Naive thymus-derived CD4-positive, alpha-beta T cell (primary cell): ENCODE measurements at regions not wholly inside any gene's neighbourhood (a gene's known extent, or its start where the extent isn't known, plus 50 kb on each side); places are given as distances from the start of the nearest gene placed in this dataset.

Source experiments
- ATAC-seq: fragments of 150-1000 bp; cut with Tn5 transposase; 2 replicates; pipeline ENCODE4 v1.10.0; 2021; ENCODE audit warnings: mild to moderate bottlenecking, moderate library complexity
- CTCF ChIA-PET: fragments of 350-600 bp; sonication (Branson Sonifier 250); formaldehyde crosslinking; loops from one replicate; lab custom pipeline; 2021; ENCODE audit warnings: antibody characterized with exemption; lab: Charles Lee
- POLR2A ChIA-PET: fragments of 350-600 bp; sonication (Branson Sonifier 250); formaldehyde crosslinking; loops from one replicate; lab custom pipeline; 2021; ENCODE audit warnings: antibody characterized with exemption, inconsistent platforms; lab: Charles Lee
- DNase-seq, 9 donors: peaks; one replicate each; pipeline versions ENCODE4 v3.0.0 to v3.0.0-alpha.2; 2020 to 2022; ENCODE audit warnings: mixed read lengths in 1 of 9
- H3K27ac ChIP-seq: one replicate; pipeline ENCODE4 v1.7.0; 2013; ENCODE audit warnings: mild to moderate bottlenecking, low read depth, low read length, moderate library complexity
- H3K27me3 ChIP-seq, 2 donors: one replicate each; pipeline ENCODE4 v1.7.0; 2013; ENCODE audit warnings: low read length in 2 of 2, mild to moderate bottlenecking in 2 of 2, moderate library complexity in 2 of 2; ENCODE audit not compliant: control insufficient read depth in 2 of 2, insufficient read depth in 2 of 2
- H3K36me3 ChIP-seq, 3 experiments: 1 replicate in 2 of 3; 2 replicates in 1 of 3; pipeline ENCODE4 v1.7.0; 2013; ENCODE audit warnings: low read length in 3 of 3, mild to moderate bottlenecking in 3 of 3, moderate library complexity in 1 of 3; ENCODE audit not compliant: insufficient read depth in 3 of 3, control insufficient read depth in 2 of 3
- H3K4me1 ChIP-seq, 2 donors: one replicate each; pipeline ENCODE4 v1.7.0; 2013; ENCODE audit warnings: low read length in 2 of 2, mild to moderate bottlenecking in 2 of 2, moderate library complexity in 1 of 2; ENCODE audit not compliant: control insufficient read depth in 2 of 2, insufficient read depth in 2 of 2
- H3K4me3 ChIP-seq: 2 replicates; pipeline ENCODE4 v1.7.0; 2013; ENCODE audit warnings: mild to moderate bottlenecking, low read length
- H3K9me3 ChIP-seq, 3 experiments: 1 replicate in 2 of 3; 2 replicates in 1 of 3; pipeline ENCODE4 v1.7.0; 2013; ENCODE audit warnings: low read length in 3 of 3; ENCODE audit not compliant: control insufficient read depth in 2 of 3
- H3K27ac Mint-ChIP-seq, 9 donors: one replicate each; pipeline ENCODE4 v1.8.0; 2020 to 2022; ENCODE audit warnings: mixed read lengths in 9 of 9, mild to moderate bottlenecking in 8 of 9, moderate library complexity in 5 of 9, inconsistent platforms in 2 of 9
- H3K27me3 Mint-ChIP-seq, 5 donors: one replicate each; pipeline ENCODE4 v1.8.0; 2021 to 2022; ENCODE audit warnings: mixed read lengths in 5 of 5, mild to moderate bottlenecking in 1 of 5
- H3K36me3 Mint-ChIP-seq, 5 donors: one replicate each; pipeline ENCODE4 v1.8.0; 2020 to 2022; ENCODE audit warnings: mixed read lengths in 5 of 5, mild to moderate bottlenecking in 3 of 5, inconsistent platforms in 1 of 5
- H3K4me1 Mint-ChIP-seq, 7 donors: one replicate each; pipeline ENCODE4 v1.8.0; 2020 to 2022; ENCODE audit warnings: mixed read lengths in 7 of 7, mild to moderate bottlenecking in 3 of 7, inconsistent platforms in 1 of 7
- H3K4me3 Mint-ChIP-seq, 10 donors: one replicate each; pipeline ENCODE4 v1.8.0; 2020 to 2022; ENCODE audit warnings: mild to moderate bottlenecking in 10 of 10, mixed read lengths in 10 of 10, moderate library complexity in 6 of 10, inconsistent platforms in 2 of 10
- H3K9me3 Mint-ChIP-seq, 11 donors: one replicate each; pipeline ENCODE4 v1.8.0; 2020 to 2022; ENCODE audit warnings: mixed read lengths in 11 of 11, mild to moderate bottlenecking in 4 of 11, inconsistent platforms in 1 of 11, moderate library complexity in 1 of 11
- intact Hi-C, 2 donors: fragments of 100-400 bp; cut with micrococcal nuclease; formaldehyde crosslinking; loops; one replicate each; pipeline ENCODE4 v1.15.1; 2023

DNA sequence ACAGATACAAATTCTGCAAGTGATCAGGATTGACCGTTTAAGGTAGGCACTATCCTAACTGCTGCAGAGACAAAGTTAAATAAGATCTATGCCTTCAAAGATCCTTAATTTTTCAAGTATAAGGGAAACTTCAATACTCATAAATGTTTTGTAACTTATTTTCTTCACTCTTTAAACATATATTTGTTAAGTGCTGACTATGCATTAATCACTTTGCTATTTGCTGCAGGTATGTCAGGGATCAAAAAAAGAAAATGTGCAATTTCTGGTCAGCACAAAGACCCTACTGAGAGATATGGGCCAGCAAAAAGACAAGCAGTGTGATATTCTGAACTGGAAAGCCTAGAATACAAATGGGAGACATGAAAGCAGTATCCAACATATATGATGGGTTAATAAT is 756.1 kb upstream of the PCDH9 start:
- Histone ChIP-seq H3K36me3 (no peaks in the 10 kb centered on the region), H3K4me3 (no peak overlapping the region), H3K9me3 (no peaks in the 10 kb centered on the region), H3K4me1 (no peaks in the 10 kb centered on the region), H3K27ac (no peak overlapping the region), H3K27me3 (no peaks in the 10 kb centered on the region)
- peaks cover 0 to 28% (median 5%) of the 10 kb centered on the region in 11 donors for H3K9me3 Mint-ChIP-seq
- no peak for ATAC-seq
- CTCF ChIA-PET, result no interaction called here
- H3K4me3 Mint-ChIP-seq, result no peak overlapping the region
- H3K27ac Mint-ChIP-seq, result no peak overlapping the region
- H3K4me1 Mint-ChIP-seq, result no peaks in the 10 kb centered on the region
- no peaks in the 10 kb centered on the region for H3K36me3 Mint-ChIP-seq
- H3K27me3 Mint-ChIP-seq, result no peaks in the 10 kb centered on the region
- POLR2A ChIA-PET, result no interaction called here
- DNase-seq, result no peak
- intact Hi-C loops, result loop anchor here in 1 of 2 donors (10.0 kb wide), 1 partner anchor 59 kb away; no protein-coding TSS in a partner anchor

DNA sequence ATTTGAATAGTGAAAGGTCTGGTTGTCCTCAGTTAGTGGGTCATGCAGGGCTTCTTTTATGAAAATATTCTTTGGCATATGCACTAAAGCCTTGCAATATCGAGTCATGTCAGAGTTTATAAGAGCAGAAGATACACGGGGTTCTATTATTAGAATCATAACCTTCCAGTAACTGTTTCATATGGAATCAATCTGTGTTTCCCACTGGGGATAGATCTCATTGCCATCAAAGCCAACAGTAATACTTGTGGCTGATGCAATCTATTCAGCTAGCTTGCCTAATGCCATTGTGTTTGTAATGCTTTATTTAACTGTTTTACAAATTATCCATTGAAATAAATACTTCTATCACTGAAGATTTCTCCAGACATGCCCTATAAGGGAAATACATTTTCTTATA is 746.9 kb upstream of the PCDH9 start:
- ChIA-PET POLR2A (no interaction called here), CTCF (no interaction called here)
- intact Hi-C loops, result no loop called here
- Mint-ChIP-seq H3K9me3 (peaks cover 0 to 21% (median 4%) of the 10 kb centered on the region in 11 donors), H3K4me1 (peaks cover 0 to 1% (median 0%) of the 10 kb centered on the region in 7 donors), H3K27ac (no peak overlapping the region), H3K36me3 (no peaks in the 10 kb centered on the region), H3K4me3 (no peak overlapping the region), H3K27me3 (no peaks in the 10 kb centered on the region)
- DNase-seq (no peak), ATAC-seq (no peak)
- H3K27ac ChIP-seq, result no peak overlapping the region
- no peak overlapping the region for H3K4me3 ChIP-seq
- H3K27me3 ChIP-seq, result no peaks in the 10 kb centered on the region
- no peaks in the 10 kb centered on the region for H3K36me3 ChIP-seq
- no peaks in the 10 kb centered on the region for H3K4me1 ChIP-seq
- no peaks in the 10 kb centered on the region for H3K9me3 ChIP-seq

GRCh38 chr13:67971291-67971690 is 741.2 kb upstream of the PCDH9 start:
- ATAC-seq, result no peak
- H3K9me3 ChIP-seq, result no peaks in the 10 kb centered on the region
- H3K36me3 ChIP-seq, result no peaks in the 10 kb centered on the region
- H3K27me3 ChIP-seq, result no peaks in the 10 kb centered on the region
- Mint-ChIP-seq H3K27me3 (no peaks in the 10 kb centered on the region), H3K4me3 (no peak overlapping the region), H3K4me1 (peaks cover 0 to 1% (median 0%) of the 10 kb centered on the region in 7 donors), H3K9me3 (peaks cover 0 to 41% (median 4%) of the 10 kb centered on the region in 11 donors), H3K36me3 (no peaks in the 10 kb centered on the region), H3K27ac (no peak overlapping the region)
- no peak for DNase-seq
- ChIA-PET CTCF (no interaction called here), POLR2A (no interaction called here)
- no peak overlapping the region for H3K4me3 ChIP-seq
- intact Hi-C loops, result no loop called here
- H3K4me1 ChIP-seq, result no peaks in the 10 kb centered on the region
- no peak overlapping the region for H3K27ac ChIP-seq

DNA sequence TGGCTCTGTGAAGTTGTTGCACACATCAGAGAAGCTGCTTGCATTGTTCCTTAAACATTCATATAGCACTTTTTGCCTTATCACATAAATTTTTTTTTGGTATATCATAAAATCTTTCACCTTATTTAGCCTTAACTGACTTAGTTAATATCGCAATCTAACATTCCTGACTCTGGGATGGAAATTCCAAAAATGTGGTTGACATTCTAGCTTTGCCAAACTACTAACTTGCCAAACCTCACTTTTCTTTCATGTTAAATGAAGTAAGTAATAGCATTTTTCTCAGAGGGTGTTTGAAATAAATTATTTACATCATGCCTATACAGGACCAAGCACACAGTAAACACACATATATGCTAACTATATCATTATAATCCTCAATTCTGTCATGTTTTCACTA is 736.9 kb upstream of the PCDH9 start:
- Mint-ChIP-seq H3K4me3 (no peak overlapping the region), H3K27ac (no peak overlapping the region), H3K27me3 (no peaks in the 10 kb centered on the region), H3K9me3 (peaks cover 0 to 46% (median 3%) of the 10 kb centered on the region in 11 donors), H3K36me3 (no peaks in the 10 kb centered on the region), H3K4me1 (no peaks in the 10 kb centered on the region)
- no peak for ATAC-seq
- H3K36me3 ChIP-seq, result no peaks in the 10 kb centered on the region
- H3K27me3 ChIP-seq, result no peaks in the 10 kb centered on the region
- POLR2A ChIA-PET, result no interaction called here
- DNase-seq, result no peak
- H3K27ac ChIP-seq, result no peak overlapping the region
- no peaks in the 10 kb centered on the region for H3K9me3 ChIP-seq
- no peaks in the 10 kb centered on the region for H3K4me1 ChIP-seq
- CTCF ChIA-PET, result no interaction called here
- intact Hi-C loops, result no loop called here
- no peak overlapping the region for H3K4me3 ChIP-seq

DNA sequence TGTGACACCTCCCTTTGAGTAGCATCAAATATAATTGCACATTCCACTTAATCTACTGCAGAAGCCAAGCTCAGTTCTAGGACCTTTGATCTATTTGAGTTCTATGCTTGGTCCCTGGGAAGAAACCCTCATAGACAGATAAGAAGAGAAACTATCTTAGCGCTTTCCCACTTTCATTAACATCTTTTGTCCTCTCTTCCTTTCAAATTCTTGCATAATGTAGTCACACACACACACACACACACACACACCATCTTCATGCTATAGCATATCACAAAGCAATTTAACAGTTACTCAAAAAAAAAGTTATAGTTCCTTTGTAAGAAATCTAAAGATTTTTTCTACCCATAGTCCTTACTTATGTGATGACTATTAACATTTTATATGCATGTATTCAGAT is 735.9 kb upstream of the PCDH9 start:
- Histone ChIP-seq H3K36me3 (no peaks in the 10 kb centered on the region), H3K27ac (no peak overlapping the region), H3K4me3 (no peak overlapping the region), H3K9me3 (no peaks in the 10 kb centered on the region), H3K4me1 (no peaks in the 10 kb centered on the region), H3K27me3 (no peaks in the 10 kb centered on the region)
- Mint-ChIP-seq H3K4me1 (no peaks in the 10 kb centered on the region), H3K36me3 (no peaks in the 10 kb centered on the region), H3K9me3 (peaks cover 0 to 46% (median 3%) of the 10 kb centered on the region in 11 donors), H3K4me3 (no peak overlapping the region), H3K27ac (no peak overlapping the region), H3K27me3 (no peaks in the 10 kb centered on the region)
- intact Hi-C loops, result no loop called here
- CTCF ChIA-PET, result no interaction called here
- no peak for DNase-seq
- POLR2A ChIA-PET, result no interaction called here
- no peak for ATAC-seq

DNA sequence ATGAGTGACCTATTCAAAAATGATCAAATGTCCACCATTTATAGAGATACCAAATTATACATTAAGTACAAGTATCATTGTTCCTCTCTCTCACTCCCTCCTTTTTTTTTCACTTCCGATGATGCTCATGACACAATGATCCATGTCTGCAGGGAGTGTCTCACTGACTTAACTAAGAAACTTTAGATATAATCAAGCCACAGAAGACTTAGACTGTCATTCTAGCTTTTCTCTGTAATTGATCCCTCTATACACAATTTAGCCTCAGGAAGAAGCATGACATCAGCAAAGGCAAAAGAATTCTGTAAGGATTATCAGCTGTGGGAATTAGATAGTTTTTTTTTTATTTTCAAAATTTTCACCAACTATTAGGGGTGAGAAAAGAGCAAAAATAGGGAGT is 734.9 kb upstream of the PCDH9 start:
- Histone ChIP-seq H3K4me3 (no peak overlapping the region), H3K4me1 (no peaks in the 10 kb centered on the region), H3K9me3 (no peaks in the 10 kb centered on the region), H3K27me3 (no peaks in the 10 kb centered on the region), H3K27ac (no peak overlapping the region), H3K36me3 (no peaks in the 10 kb centered on the region)
- no peak overlapping the region for H3K27ac Mint-ChIP-seq
- CTCF ChIA-PET, result no interaction called here
- no peaks in the 10 kb centered on the region for H3K27me3 Mint-ChIP-seq
- POLR2A ChIA-PET, result no interaction called here
- intact Hi-C loops, result no loop called here
- H3K4me1 Mint-ChIP-seq, result no peaks in the 10 kb centered on the region
- ATAC-seq (no peak), DNase-seq (no peak)
- no peak overlapping the region for H3K4me3 Mint-ChIP-seq
- peaks cover 0 to 40% (median 3%) of the 10 kb centered on the region in 11 donors for H3K9me3 Mint-ChIP-seq
- H3K36me3 Mint-ChIP-seq, result no peaks in the 10 kb centered on the region

DNA sequence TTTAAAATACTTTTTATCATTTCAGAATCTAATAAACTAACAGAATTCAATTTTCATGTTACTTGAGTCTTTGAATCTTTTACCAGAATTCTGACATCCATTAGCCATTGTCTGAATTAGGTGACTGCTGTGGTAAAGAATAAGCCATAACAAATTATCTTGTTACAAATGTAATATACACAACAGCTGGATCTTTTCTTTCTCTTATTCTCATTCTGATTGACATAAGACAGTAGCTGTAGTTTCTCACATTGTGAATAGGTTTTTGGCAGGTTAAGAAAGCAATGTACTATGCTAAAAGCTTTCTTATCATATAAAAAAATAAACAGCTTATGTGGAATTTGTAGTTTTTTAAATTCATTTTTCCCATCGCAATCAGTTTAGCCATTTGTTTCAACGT is 734.0 kb upstream of the PCDH9 start:
- Histone ChIP-seq H3K4me3 (no peak overlapping the region), H3K9me3 (no peaks in the 10 kb centered on the region), H3K36me3 (no peaks in the 10 kb centered on the region), H3K27me3 (no peaks in the 10 kb centered on the region), H3K27ac (no peak overlapping the region), H3K4me1 (no peaks in the 10 kb centered on the region)
- DNase-seq, result no peak
- Mint-ChIP-seq H3K4me3 (no peak overlapping the region), H3K27ac (no peak overlapping the region), H3K27me3 (no peaks in the 10 kb centered on the region), H3K9me3 (peaks cover 0 to 45% (median 3%) of the 10 kb centered on the region in 11 donors), H3K4me1 (no peaks in the 10 kb centered on the region), H3K36me3 (no peaks in the 10 kb centered on the region)
- intact Hi-C loops, result no loop called here
- CTCF ChIA-PET, result no interaction called here
- POLR2A ChIA-PET, result no interaction called here
- ATAC-seq, result no peak
